ENCODE measurements at regions not wholly inside any gene's neighbourhood (a gene's known extent, or its start where the extent isn't known, plus 50 kb on each side); places are given as distances from the start of the nearest gene placed in this dataset.

GRCh38 chr6:43896329-43897255, 126.6 kb downstream of the VEGFA start:
- no peak for TF ChIP-seq FOXK2 (IDR thresholded peaks at IDR 0.05)
- TF ChIP-seq ARNT (IDR thresholded peaks at IDR 0.05) = no peak
- no peak for TF ChIP-seq BHLHE40 (IDR thresholded peaks at IDR 0.05; ENCODE audit: borderline replicate concordance)
- TF ChIP-seq FOXA1 (IDR thresholded peaks at IDR 0.05) = no peak
- no peak for TF ChIP-seq NFRKB (IDR thresholded peaks at IDR 0.05)
- no peak for TF ChIP-seq FOXM1 (IDR thresholded peaks at IDR 0.05; ENCODE audit: borderline replicate concordance)
- no peak for TF ChIP-seq SP1 (IDR thresholded peaks at IDR 0.05)
- TF ChIP-seq L3MBTL2 (conservative IDR thresholded peaks at IDR 0.05) = no peak
- TF ChIP-seq SUZ12 (IDR thresholded peaks at IDR 0.05) = no peak
- TF ChIP-seq, protein P1, sequence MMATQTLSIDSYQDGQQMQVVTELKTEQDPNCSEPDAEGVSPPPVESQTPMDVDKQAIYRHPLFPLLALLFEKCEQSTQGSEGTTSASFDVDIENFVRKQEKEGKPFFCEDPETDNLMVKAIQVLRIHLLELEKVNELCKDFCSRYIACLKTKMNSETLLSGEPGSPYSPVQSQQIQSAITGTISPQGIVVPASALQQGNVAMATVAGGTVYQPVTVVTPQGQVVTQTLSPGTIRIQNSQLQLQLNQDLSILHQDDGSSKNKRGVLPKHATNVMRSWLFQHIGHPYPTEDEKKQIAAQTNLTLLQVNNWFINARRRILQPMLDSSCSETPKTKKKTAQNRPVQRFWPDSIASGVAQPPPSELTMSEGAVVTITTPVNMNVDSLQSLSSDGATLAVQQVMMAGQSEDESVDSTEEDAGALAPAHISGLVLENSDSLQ (IDR thresholded peaks at IDR 0.05) = no peak
